ENCODE measurements at regions not wholly inside any gene's neighbourhood (a gene's known extent, or its start where the extent isn't known, plus 50 kb on each side); places are given as distances from the start of the nearest gene placed in this dataset.

GRCh38 chr13:78934336-78934735 is 275.4 kb upstream of the OBI1 start:
- no peak for DNase-seq (ENCODE audit: low read depth, low spot score)
- in situ Hi-C loops (cut with HindIII; ENCODE audit: low sequenced_read_pairs) = no loop called here
- H3K4me3 ChIP-seq (ENCODE audit: low read depth, low read length) = no peak overlapping the region
- TF ChIP-seq CTCF (IDR thresholded peaks at IDR 0.05; ENCODE audit: low read depth, low read length) = no peak

- no peak for TF ChIP-seq CTCF (IDR thresholded peaks at IDR 0.05; ENCODE audit: low read depth, low read length)
- in situ Hi-C loops (cut with HindIII; ENCODE audit: low sequenced_read_pairs) = no loop called here
- DNase-seq (ENCODE audit: low read depth, low spot score) = no peak
- H3K4me3 ChIP-seq (ENCODE audit: low read depth, low read length) = no peak overlapping the region
Measured at GRCh38 chr13:78915015-78915414, 256.1 kb upstream of the OBI1 start.

GRCh38 chr13:78913656-78914055 is 254.7 kb upstream of the OBI1 start:
- no peak for DNase-seq (ENCODE audit: low read depth, low spot score)
- no peak for TF ChIP-seq CTCF (IDR thresholded peaks at IDR 0.05; ENCODE audit: low read depth, low read length)
- no peak overlapping the region for H3K4me3 ChIP-seq (ENCODE audit: low read depth, low read length)
- in situ Hi-C loops (cut with HindIII; ENCODE audit: low sequenced_read_pairs) = no loop called here

- DNase-seq (ENCODE audit: low read depth, low spot score) = no peak
- in situ Hi-C loops (cut with HindIII; ENCODE audit: low sequenced_read_pairs) = no loop called here
- no peak overlapping the region for H3K4me3 ChIP-seq (ENCODE audit: low read depth, low read length)
- TF ChIP-seq CTCF (IDR thresholded peaks at IDR 0.05; ENCODE audit: low read depth, low read length) = no peak
Measured at GRCh38 chr13:78910147-78910546, 251.2 kb upstream of the OBI1 start.

- H3K4me3 ChIP-seq (ENCODE audit: low read depth, low read length) = no peak overlapping the region
- in situ Hi-C loops (cut with HindIII; ENCODE audit: low sequenced_read_pairs) = no loop called here
- no peak for DNase-seq (ENCODE audit: low read depth, low spot score)
- no peak for TF ChIP-seq CTCF (IDR thresholded peaks at IDR 0.05; ENCODE audit: low read depth, low read length)
Measured at GRCh38 chr13:78909276-78909675, 250.3 kb upstream of the OBI1 start.

GRCh38 chr13:78907006-78907405 is 248.1 kb upstream of the OBI1 start:
- in situ Hi-C loops (cut with HindIII; ENCODE audit: low sequenced_read_pairs) = no loop called here
- DNase-seq (ENCODE audit: low read depth, low spot score) = no peak
- no peak for TF ChIP-seq CTCF (IDR thresholded peaks at IDR 0.05; ENCODE audit: low read depth, low read length)
- H3K4me3 ChIP-seq (ENCODE audit: low read depth, low read length) = no peak overlapping the region

- no peak for DNase-seq (ENCODE audit: low read depth, low spot score)
- H3K4me3 ChIP-seq (ENCODE audit: low read depth, low read length) = no peak overlapping the region
- TF ChIP-seq CTCF (IDR thresholded peaks at IDR 0.05; ENCODE audit: low read depth, low read length) = no peak
- in situ Hi-C loops (cut with HindIII; ENCODE audit: low sequenced_read_pairs) = no loop called here
Measured at GRCh38 chr13:78897200-78897599, 238.2 kb upstream of the OBI1 start.

Data from astrocyte of the spinal cord (primary cell).